Astrocyte of the spinal cord (primary cell): ENCODE measurements at regions not wholly inside any gene's neighbourhood (a gene's known extent, or its start where the extent isn't known, plus 50 kb on each side); places are given as distances from the start of the nearest gene placed in this dataset.

Experiments
- DNase-seq: peaks from one replicate; pipeline ENCODE4 v3.0.0; 2011; ENCODE audit warnings: low read depth, low spot score
- H3K4me3 ChIP-seq: 2 replicates; pipeline ENCODE4 v1.5.1; 2011; ENCODE audit warnings: low read depth, mild to moderate bottlenecking, low read length, moderate library complexity
- CTCF ChIP-seq: IDR thresholded peaks from 2 replicates; pipeline ENCODE4 v1.5.1; 2012; ENCODE audit warnings: low read depth, mild to moderate bottlenecking, low read length, inconsistent platforms
- in situ Hi-C: cut with HindIII; loops from 2 replicates; pipeline ENCODE4 v1.10.0; 2017; ENCODE audit warnings: low sequenced_read_pairs

- no peak for TF ChIP-seq CTCF
- in situ Hi-C loops = no loop called here
- no peak overlapping the region for H3K4me3 ChIP-seq
- no peak for DNase-seq
Measured at GRCh38 chr2:21696900-21697299, 573.1 kb downstream of the TDRD15 start.

- in situ Hi-C loops = no loop called here
- DNase-seq = no peak
- no peak overlapping the region for H3K4me3 ChIP-seq
- TF ChIP-seq CTCF = no peak
Measured at GRCh38 chr2:21700644-21701043, 576.9 kb downstream of the TDRD15 start.

- in situ Hi-C loops = no loop called here
- no peak for DNase-seq
- TF ChIP-seq CTCF = no peak
- no peak overlapping the region for H3K4me3 ChIP-seq
Measured at GRCh38 chr2:21710031-21710430, 586.3 kb downstream of the TDRD15 start.

GRCh38 chr2:21710496-21710895 lies 586.7 kb downstream of the TDRD15 start:
- DNase-seq = no peak
- TF ChIP-seq CTCF = no peak
- no peak overlapping the region for H3K4me3 ChIP-seq
- in situ Hi-C loops = no loop called here

- DNase-seq = no peak
- H3K4me3 ChIP-seq = no peak overlapping the region
- in situ Hi-C loops = no loop called here
- no peak for TF ChIP-seq CTCF
Measured at GRCh38 chr2:21715887-21716286, 592.1 kb downstream of the TDRD15 start.

GRCh38 chr2:21727101-21727500 lies 603.3 kb downstream of the TDRD15 start:
- in situ Hi-C loops = no loop called here
- no peak for TF ChIP-seq CTCF
- no peak for DNase-seq
- H3K4me3 ChIP-seq = no peak overlapping the region

GRCh38 chr2:21728133-21728532 lies 604.4 kb downstream of the TDRD15 start:
- TF ChIP-seq CTCF = no peak
- no peak for DNase-seq
- no peak overlapping the region for H3K4me3 ChIP-seq
- in situ Hi-C loops = no loop called here
